ENCODE measurements at regions not wholly inside any gene's neighbourhood (a gene's known extent, or its start where the extent isn't known, plus 50 kb on each side); places are given as distances from the start of the nearest gene placed in this dataset.
A peak's percentile ranks its signal among the peaks of the same experiment; 100 is the strongest.

DNA sequence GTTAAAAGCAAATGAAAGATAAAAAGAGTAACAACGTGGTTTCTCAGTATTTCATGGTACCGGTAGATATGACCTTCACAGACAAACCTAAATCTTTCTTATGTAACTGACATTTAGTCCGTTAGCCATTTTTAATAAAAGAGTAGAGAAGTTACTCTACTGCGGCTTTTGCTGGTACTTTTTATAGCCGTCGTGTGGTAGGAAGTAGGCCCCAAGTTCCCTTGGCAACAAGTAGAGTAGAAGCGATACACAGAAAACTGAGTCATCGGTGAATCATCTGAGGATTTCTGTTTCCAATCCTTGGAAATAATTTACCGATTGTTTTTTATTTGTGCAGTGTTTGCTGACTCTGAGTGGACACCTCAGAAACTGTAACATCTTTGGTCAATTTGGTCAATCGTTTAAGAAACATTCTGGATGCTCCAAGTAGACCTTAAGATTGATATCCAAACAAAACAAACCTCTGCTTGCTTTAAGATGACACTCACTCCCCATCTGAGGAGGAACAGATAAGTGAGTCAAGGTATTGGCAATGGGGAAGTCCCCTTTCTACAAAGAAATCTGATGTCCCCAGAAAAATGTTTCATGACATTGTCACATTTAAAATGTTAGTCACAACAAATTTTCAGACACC, 63.9 kb upstream of the AHR start:
- peak; percentile 27 to 32 for DNase-seq (ENCODE audit: low read depth in 2 of 2)

DNA sequence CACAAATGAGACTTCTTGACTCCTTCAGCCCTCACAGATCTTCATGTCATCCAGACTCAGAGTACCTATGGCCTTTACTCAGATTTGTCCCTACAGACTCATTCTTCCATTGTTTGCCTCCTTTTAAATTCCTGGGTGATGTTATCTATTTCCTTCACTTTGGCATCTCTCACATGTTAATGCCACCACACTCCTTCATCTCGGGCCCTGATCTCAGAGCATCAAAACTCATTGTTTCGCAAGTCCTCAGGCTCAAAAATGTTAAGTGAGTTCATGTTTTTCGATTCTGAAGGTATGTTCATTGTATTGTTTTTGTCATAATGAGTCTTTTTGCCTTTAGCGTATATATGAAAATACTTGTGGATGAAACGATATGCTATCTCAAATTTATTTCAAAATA, 62.3 kb upstream of the AHR start:
- no peak for DNase-seq (ENCODE audit: low read depth in 2 of 2)

GRCh38 chr7:17236603-17237002, 61.8 kb upstream of the AHR start:
- DNase-seq (ENCODE audit: low read depth in 2 of 2) = no peak

- no peak for DNase-seq (ENCODE audit: low read depth in 2 of 2)
These were observed 59.4 kb upstream of the AHR start for GRCh38 chr7:17239046-17239445.

DNA sequence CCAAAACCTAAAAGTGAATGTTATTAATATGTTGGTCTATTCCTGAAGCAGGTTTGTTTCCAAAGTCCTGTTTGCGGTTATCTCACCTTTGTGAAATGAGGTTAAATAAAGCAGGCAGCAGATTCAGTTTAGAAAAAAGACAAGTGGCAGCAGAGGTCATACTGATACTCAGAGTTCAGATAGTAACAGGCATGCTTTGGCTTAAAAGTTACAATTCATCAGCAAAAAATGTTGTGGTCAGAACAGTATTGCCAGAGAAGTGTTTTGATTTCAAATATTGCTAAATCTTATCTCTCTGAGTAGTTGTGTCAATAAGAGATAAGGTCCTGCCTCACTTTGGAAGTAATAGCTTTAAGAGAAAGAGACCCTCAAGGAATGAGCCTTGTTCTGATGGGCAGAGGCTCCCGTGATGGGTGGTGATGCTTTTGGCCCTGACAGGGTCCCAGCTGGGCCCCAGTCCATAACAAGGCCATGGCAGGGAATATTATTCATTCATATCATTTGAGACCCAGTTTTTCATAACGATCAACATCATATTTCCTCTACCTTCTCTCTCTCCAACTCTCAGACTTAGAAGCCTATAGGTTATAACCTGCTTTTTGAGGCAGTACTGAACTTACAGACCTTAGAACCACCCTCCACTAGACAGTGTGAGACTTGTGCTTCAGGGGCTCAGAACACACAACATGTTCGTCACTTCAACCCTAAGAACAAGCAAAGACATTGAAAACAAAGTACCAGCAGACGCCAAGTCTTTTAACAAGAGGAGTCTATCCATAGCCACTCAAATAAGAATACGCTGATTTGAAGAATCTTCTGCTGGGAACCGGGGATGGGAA, 58.5 kb upstream of the AHR start:
- no peak for DNase-seq (ENCODE audit: low read depth in 2 of 2)

- no peak for DNase-seq (ENCODE audit: low read depth in 2 of 2)
These were observed 55.9 kb upstream of the AHR start for GRCh38 chr7:17242504-17242903.

- no peak for DNase-seq (ENCODE audit: low read depth in 2 of 2)
These were observed 53.7 kb upstream of the AHR start for GRCh38 chr7:17244786-17245185.

DNA sequence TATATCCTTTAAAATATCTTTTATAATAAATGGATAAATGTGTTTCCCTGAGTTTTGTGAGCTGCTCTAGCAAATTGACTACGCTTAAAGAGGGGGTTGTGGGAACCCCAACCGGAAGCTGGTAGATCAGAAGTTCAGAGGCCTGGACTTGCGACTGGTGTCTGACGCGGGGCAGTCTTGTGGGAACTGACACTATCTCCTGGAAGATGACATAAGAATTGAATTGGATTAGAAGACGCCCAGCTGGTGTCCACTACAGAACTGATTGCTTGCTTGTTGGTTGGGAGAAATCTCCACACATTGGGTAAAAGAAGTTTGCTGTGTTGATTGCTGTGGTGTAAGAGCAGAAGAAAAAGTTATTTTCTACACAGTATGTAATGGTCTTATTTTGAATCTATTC, 51.1 kb upstream of the AHR start:
- DNase-seq (ENCODE audit: low read depth in 2 of 2) = no peak

DNA sequence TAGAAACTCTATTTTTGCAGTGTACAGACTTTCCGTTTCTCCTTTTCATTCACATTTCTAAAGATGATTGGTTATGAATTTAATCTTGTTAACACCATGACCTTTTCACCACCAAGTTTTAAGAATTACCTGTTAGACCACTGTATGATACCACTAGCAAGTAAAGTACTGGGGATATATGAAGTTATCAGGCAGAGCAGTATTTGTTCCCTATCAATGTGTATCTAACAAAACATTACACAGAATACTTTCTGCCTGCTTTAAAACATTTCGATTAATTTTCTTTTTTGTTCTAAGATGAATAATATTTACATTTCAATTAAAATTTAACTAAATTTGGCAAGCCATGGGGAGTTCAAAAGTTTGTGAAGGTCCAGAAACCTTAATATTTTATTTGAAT, 49.9 kb upstream of the AHR start:
- DNase-seq (ENCODE audit: low read depth in 2 of 2) = no peak

All from stimulated activated CD8-positive, alpha-beta memory T cell treated with anti-CD3 and anti-CD28 coated beads, Interleukin-7, amount 100 ng/mL, for 1 hour (primary cell).